Heart right ventricle (tissue), 16 donors: ENCODE measurements at regions not wholly inside any gene's neighbourhood (a gene's known extent, or its start where the extent isn't known, plus 50 kb on each side); places are given as distances from the start of the nearest gene placed in this dataset.

Source experiments
- ATAC-seq, 8 donors: fragments of 200-7000 bp; cut with Tn5 transposase; one replicate each; pipeline ENCODE4 v1.9.1; 2020; ENCODE audit warnings: mild to moderate bottlenecking in 8 of 8, moderate library complexity in 8 of 8, moderate number of reproducible peaks in 1 of 8
- DNase-seq, 2 donors: peaks; one replicate each; pipeline ENCODE4 v3.0.0-alpha.2; 2020
- H3K27ac ChIP-seq, 10 donors: fragments of 200-600 bp; sonication (generic) in 2 of 10; one replicate each; pipeline versions ENCODE4 v1.5.0 to v1.8.0; 2020 to 2022; ENCODE audit warnings: mild to moderate bottlenecking in 3 of 10
- H3K27me3 ChIP-seq, 7 donors: fragments of 200-600 bp; one replicate each; pipeline ENCODE4 v1.8.0; 2021 to 2022; ENCODE audit warnings: mild to moderate bottlenecking in 2 of 7
- H3K36me3 ChIP-seq, 9 donors: fragments of 200-600 bp; sonication (generic) in 1 of 9; one replicate each; pipeline versions ENCODE4 v1.5.0 to v1.8.0; 2020 to 2022; ENCODE audit warnings: mild to moderate bottlenecking in 2 of 9
- H3K4me1 ChIP-seq, 9 donors: fragments of 200-600 bp; sonication (generic) in 1 of 9; one replicate each; pipeline versions ENCODE4 v1.5.0 to v1.8.0; 2020 to 2022; ENCODE audit warnings: mild to moderate bottlenecking in 4 of 9
- H3K4me3 ChIP-seq, 10 donors: fragments of 200-600 bp; sonication (generic) in 2 of 10; one replicate each; pipeline versions ENCODE4 v1.5.0 to v1.8.0; 2020 to 2022; ENCODE audit warnings: mild to moderate bottlenecking in 7 of 10, moderate library complexity in 2 of 10
- H3K9me3 ChIP-seq, 11 donors: fragments of 200-600 bp in 10 of 11; sonication (generic) in 2 of 11; one replicate each; pipeline versions ENCODE4 v1.5.0 to v1.8.0; 2013 to 2022; ENCODE audit warnings: mild to moderate bottlenecking in 2 of 11, control low read depth in 1 of 11, moderate library complexity in 1 of 11
- CTCF ChIP-seq, 9 donors: fragments of 200-600 bp; sonication (generic) in 2 of 9; IDR thresholded peaks; one replicate each; pipeline versions ENCODE4 v1.5.0 to v1.8.0; 2021 to 2022; ENCODE audit warnings: antibody characterized with exemption in 9 of 9, mild to moderate bottlenecking in 5 of 9, moderate library complexity in 1 of 9
- WGBS, 2 donors: extraction: QIAGEN DNeasy Blood & Tissue Kit; methylation state at CpG; one replicate each; pipeline ENCODE4 v1.1.7; 2013; ENCODE audit warnings: inconsistent platforms in 1 of 2; 5-methylcytosine and 5-hydroxymethylcytosine counted together
- intact Hi-C, 10 donors: fragments of 100-400 bp; cut with DNase I; formaldehyde crosslinking; loops; one replicate each; pipeline versions ENCODE4 v1.11.1 to v1.14.2; 2022
- donor health status: Arrhythmogenic right ventricular cardiomyopathy.
- donor health status: ischemic (EF 13 %, LVEDD 7.1; RV severe dilation, severe dysfunction).
- donor health status: healthy with polysubstance abuse.
- donor health status: DM: no; HTN: yes; CAD: no.
- donor health status: DM: no; HTN: no; CAD: no.
- donor health status: ischemic (EF 25% LVEDD 6.9; RV normal size, moderate dysfunction).
- donor health status: ischemic (EF 25% LVEDD 5.7; RV mildly dilated, moderate dysfunction).
- donor health status: healthy.
- donor health status: DM: yes; HTN: yes; CAD: no.
- donor health status: Ischemic cardiomyopathy.
- donor health status: ischemic (EF 35%, LVEDD 5.7; RV mildly dilated, moderate dysfunction).
- donor health status: nonischemic (EF 11% LVEDD 7.7; RV severe dilation, severe dysfunction).
- donor health status: DM: yes; HTN: yes; CAD: no.
- donor health status: PGD.
- donor health status: ischemic (EF 29% LVEDD 5.4; RV normal size, mild dysfunction).
- donor health status: nonischemic (EF 23%, LVEDD 6.1; RV moderate dilation, normal function).

- intact Hi-C loops, result loop anchor here in 1 of 10 donors (10.0 kb wide), 1 partner anchor 909 kb away; no protein-coding TSS in a partner anchor
- WGBS, 2 donors, result 71 to 72% methylated on average over 11 of the region's 11 CpGs
- Histone ChIP-seq H3K27me3 (peaks cover 0 to 99% (median 92%) of the 10 kb centered on the region in 7 donors), H3K4me1 (no peaks in the 10 kb centered on the region), H3K27ac (no peak overlapping the region), H3K9me3 (no peaks in the 10 kb centered on the region), H3K36me3 (no peaks in the 10 kb centered on the region), H3K4me3 (no peak overlapping the region)
- ATAC-seq (no peak), DNase-seq (no peak)
- TF ChIP-seq CTCF (IDR thresholded peaks at IDR 0.05), result no peak
Observed at GRCh38 chr13:111536075-111536642, 215.7 kb downstream of the TEX29 start.

DNA sequence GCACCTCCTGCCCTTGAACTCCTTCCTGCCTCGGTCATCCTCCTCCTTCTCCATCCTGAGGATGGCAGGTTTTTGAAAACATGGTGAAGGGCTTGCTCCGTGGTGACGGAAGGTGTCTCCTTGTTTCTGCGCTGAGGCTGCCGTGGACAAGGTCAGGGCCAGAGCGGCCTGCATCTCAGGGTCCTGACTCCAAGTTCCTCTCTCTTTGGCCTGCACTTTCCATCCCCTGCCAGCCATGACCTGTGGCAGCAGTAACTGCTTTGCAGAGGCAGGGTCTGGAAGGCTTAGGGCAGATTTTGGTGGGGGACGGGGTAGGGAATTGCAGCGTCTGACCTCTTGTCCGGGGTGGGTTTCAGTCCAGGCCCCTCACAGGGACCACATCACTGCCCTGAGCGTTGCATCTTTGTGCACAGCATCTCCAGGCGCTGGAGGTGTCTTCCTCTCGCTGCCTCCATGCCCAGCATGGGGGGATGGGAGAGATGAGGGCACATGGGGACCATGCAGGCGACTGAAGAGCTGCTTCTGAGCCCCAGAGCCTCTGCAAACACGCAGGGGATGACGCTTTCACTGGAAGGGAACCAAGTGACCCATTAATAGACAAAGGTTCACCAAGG lies 216.8 kb downstream of the TEX29 start:
- intact Hi-C loops, result loop anchor here in 1 of 10 donors (10.0 kb wide), 1 partner anchor 908 kb away; no protein-coding TSS in a partner anchor
- H3K36me3 ChIP-seq, result no peaks in the 10 kb centered on the region
- peaks cover 0 to 99% (median 93%) of the 10 kb centered on the region in 7 donors for H3K27me3 ChIP-seq
- H3K4me1 ChIP-seq, result no peaks in the 10 kb centered on the region
- no peak overlapping the region for H3K27ac ChIP-seq
- no peak for ATAC-seq
- 81 to 83% methylated on average over 15 of the region's 15 CpGs for WGBS, 2 donors
- H3K9me3 ChIP-seq, result no peaks in the 10 kb centered on the region
- TF ChIP-seq CTCF (IDR thresholded peaks at IDR 0.05), result no peak
- no peak for DNase-seq
- H3K4me3 ChIP-seq, result no peak overlapping the region

- ATAC-seq (no peak), DNase-seq (no peak)
- H3K27ac ChIP-seq, result no peak overlapping the region
- 72 to 77% methylated on average over 15 of the region's 15 CpGs for WGBS, 2 donors
- intact Hi-C loops, result loop anchor here in 1 of 10 donors (10.0 kb wide), 1 partner anchor 907 kb away; no protein-coding TSS in a partner anchor
- H3K36me3 ChIP-seq, result no peaks in the 10 kb centered on the region
- H3K4me1 ChIP-seq, result no peaks in the 10 kb centered on the region
- no peaks in the 10 kb centered on the region for H3K9me3 ChIP-seq
- TF ChIP-seq CTCF (IDR thresholded peaks at IDR 0.05), result no peak
- no peak overlapping the region for H3K4me3 ChIP-seq
- peaks cover 0 to 97% (median 85%) of the 10 kb centered on the region in 7 donors for H3K27me3 ChIP-seq
Observed at GRCh38 chr13:111537843-111538499, 217.5 kb downstream of the TEX29 start.

- no peaks in the 10 kb centered on the region for H3K36me3 ChIP-seq
- no peak for TF ChIP-seq CTCF (IDR thresholded peaks at IDR 0.05)
Observed at GRCh38 chr13:111539252-111539651, 218.8 kb downstream of the TEX29 start.

More at GRCh38 chr13:111539252-111539651, 218.8 kb downstream of the TEX29 start:
- Histone ChIP-seq H3K4me3 (no peak overlapping the region), H3K27me3 (peaks cover 0 to 89% (median 75%) of the 10 kb centered on the region in 7 donors), H3K9me3 (no peaks in the 10 kb centered on the region), H3K4me1 (no peaks in the 10 kb centered on the region), H3K27ac (no peak overlapping the region)
- ATAC-seq (no peak), DNase-seq (no peak)
- intact Hi-C loops, result loop anchor here in 1 of 10 donors (10.0 kb wide), 1 partner anchor 906 kb away; no protein-coding TSS in a partner anchor
- 79% methylated on average over 12 of the region's 12 CpGs for WGBS, 2 donors
